Endothelial cell of umbilical vein (primary cell): ENCODE measurements at regions not wholly inside any gene's neighbourhood (a gene's known extent, or its start where the extent isn't known, plus 50 kb on each side); places are given as distances from the start of the nearest gene placed in this dataset.

Source experiments
- CTCF ChIP-seq, 2 donors: IDR thresholded peaks; 1 replicate in 1 of 2; 2 replicates in 1 of 2; pipeline ENCODE4 v1.5.1; 2011; ENCODE audit warnings: low read length in 2 of 2, mild to moderate bottlenecking in 2 of 2, moderate library complexity in 2 of 2, control low read depth in 1 of 2, inconsistent platforms in 1 of 2, low read depth in 1 of 2; ENCODE audit not compliant: insufficient read depth in 1 of 2; ENCODE audit errors: extremely low read depth in 1 of 2
- EZH2 ChIP-seq: IDR thresholded peaks from 2 replicates; pipeline ENCODE4 v1.6.1; 2012; ENCODE audit warnings: borderline replicate concordance, low read depth, mild to moderate bottlenecking, moderate library complexity, low read length, inconsistent platforms; ENCODE audit not compliant: severe bottlenecking
- JUN ChIP-seq: IDR thresholded peaks from 2 replicates; pipeline ENCODE4 v1.6.1; 2011; ENCODE audit warnings: borderline replicate concordance, low read depth; ENCODE audit not compliant: insufficient read length, insufficient read depth
- MAX ChIP-seq: IDR thresholded peaks from 2 replicates; pipeline ENCODE4 v1.6.1; 2011; ENCODE audit not compliant: insufficient read depth, insufficient read length
- POLR2A ChIP-seq: IDR thresholded peaks from 2 replicates; pipeline ENCODE4 v1.6.1; 2012; ENCODE audit warnings: low read depth, mild to moderate bottlenecking, control low read depth, low read length
- POLR2AphosphoS5 ChIP-seq: IDR thresholded peaks from 2 replicates; pipeline ENCODE4 v1.6.1; 2012; ENCODE audit warnings: low read depth, mild to moderate bottlenecking, control low read depth, low read length, moderate library complexity; ENCODE audit not compliant: insufficient read depth

GRCh38 chr10:85250304-85250703 lies 921.9 kb downstream of the CCSER2 start:
- TF ChIP-seq CTCF (IDR thresholded peaks at IDR 0.05; ENCODE audit: extremely low read depth in 1 of 2, insufficient read depth in 1 of 2, low read depth in 1 of 2, low read length in 2 of 2) (no peak), POLR2AphosphoS5 (no peak), EZH2 (no peak), POLR2A (no peak), MAX (no peak), JUN (no peak)
